ENCODE measurements at regions not wholly inside any gene's neighbourhood (a gene's known extent, or its start where the extent isn't known, plus 50 kb on each side); places are given as distances from the start of the nearest gene placed in this dataset.
A peak's percentile ranks its signal among the peaks of the same experiment; 100 is the strongest.

DNA sequence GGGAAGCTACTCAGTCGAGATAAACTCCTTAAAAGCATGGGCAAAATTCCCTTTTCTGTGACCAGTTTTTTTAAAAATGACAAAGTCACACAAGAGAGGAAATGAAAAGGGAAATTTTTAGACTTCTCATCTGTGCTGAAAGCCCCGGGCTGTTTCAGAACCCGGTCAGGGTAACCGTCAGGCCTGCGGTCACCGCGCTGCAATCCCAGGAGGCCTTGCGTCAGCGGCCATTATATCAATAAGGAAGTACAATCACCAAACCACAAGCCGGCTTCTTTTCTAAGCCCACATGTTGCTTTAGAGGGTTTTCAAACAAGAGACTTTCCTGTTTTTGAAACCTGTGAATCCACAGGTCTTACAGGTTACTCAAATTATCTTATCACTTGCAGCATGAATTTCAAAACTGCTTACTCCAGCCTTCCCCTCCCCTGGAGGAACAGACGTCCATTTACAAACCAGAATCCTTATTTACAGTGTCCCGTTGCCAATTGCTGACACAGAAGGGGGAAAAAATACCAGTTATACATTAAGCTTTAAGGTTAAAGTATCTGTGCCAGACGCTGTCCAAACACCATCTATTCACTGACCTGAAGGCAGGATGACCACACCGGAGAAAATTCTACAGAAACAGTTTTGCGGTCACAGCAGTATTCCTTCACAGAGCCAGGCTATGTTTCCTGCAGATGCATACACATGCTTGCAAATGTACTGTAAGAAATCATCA lies 165.3 kb downstream of the TOMM20 start (continued):
- TF ChIP-seq AKNA (CRISPR knock-in tag; IDR thresholded peaks at IDR 0.05; ENCODE audit: borderline replicate concordance) (no peak), ZMYM3 (CRISPR knock-in tag; IDR thresholded peaks at IDR 0.05) (no peak), HNF4A (CRISPR knock-in tag; IDR thresholded peaks at IDR 0.05) (peak; percentile 79), ZNF281 (CRISPR knock-in tag; IDR thresholded peaks at IDR 0.05; ENCODE audit: borderline replicate concordance) (peak; percentile 70; the same call in 1 of the 2 replicates), SMAD1 (CRISPR knock-in tag; IDR thresholded peaks at IDR 0.05; ENCODE audit: borderline replicate concordance, low read depth) (no peak), CREM (IDR thresholded peaks at IDR 0.05) (peak; percentile 93), CREM (CRISPR knock-in tag; IDR thresholded peaks at IDR 0.05) (no peak), ZNF503 (CRISPR knock-in tag; IDR thresholded peaks at IDR 0.05) (peak; percentile 84), ZNF598 (CRISPR knock-in tag; IDR thresholded peaks at IDR 0.05; ENCODE audit: borderline replicate concordance) (no peak), MYC (CRISPR knock-in tag; IDR thresholded peaks at IDR 0.05; ENCODE audit: borderline replicate concordance) (peak; percentile 28; the same call in 1 of the 2 replicates)
- TF ChIP-seq, protein P1, sequence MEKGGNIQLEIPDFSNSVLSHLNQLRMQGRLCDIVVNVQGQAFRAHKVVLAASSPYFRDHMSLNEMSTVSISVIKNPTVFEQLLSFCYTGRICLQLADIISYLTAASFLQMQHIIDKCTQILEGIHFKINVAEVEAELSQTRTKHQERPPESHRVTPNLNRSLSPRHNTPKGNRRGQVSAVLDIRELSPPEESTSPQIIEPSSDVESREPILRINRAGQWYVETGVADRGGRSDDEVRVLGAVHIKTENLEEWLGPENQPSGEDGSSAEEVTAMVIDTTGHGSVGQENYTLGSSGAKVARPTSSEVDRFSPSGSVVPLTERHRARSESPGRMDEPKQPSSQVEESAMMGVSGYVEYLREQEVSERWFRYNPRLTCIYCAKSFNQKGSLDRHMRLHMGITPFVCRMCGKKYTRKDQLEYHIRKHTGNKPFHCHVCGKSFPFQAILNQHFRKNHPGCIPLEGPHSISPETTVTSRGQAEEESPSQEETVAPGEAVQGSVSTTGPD (CRISPR knock-in tag; IDR thresholded peaks at IDR 0.05) = peak; percentile 93
- TF ChIP-seq, protein P2, sequence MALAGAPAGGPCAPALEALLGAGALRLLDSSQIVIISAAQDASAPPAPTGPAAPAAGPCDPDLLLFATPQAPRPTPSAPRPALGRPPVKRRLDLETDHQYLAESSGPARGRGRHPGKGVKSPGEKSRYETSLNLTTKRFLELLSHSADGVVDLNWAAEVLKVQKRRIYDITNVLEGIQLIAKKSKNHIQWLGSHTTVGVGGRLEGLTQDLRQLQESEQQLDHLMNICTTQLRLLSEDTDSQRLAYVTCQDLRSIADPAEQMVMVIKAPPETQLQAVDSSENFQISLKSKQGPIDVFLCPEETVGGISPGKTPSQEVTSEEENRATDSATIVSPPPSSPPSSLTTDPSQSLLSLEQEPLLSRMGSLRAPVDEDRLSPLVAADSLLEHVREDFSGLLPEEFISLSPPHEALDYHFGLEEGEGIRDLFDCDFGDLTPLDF (CRISPR knock-in tag; IDR thresholded peaks at IDR 0.05) = 0 out of 2 replicates have a peak, but pooled peaks have one; percentile 38
